ACHN (cell line): ENCODE measurements at regions not wholly inside any gene's neighbourhood (a gene's known extent, or its start where the extent isn't known, plus 50 kb on each side); places are given as distances from the start of the nearest gene placed in this dataset.
"Not testable (repeated sequence)": the region's sequence is repeated elsewhere in the genome, so short reads cannot be mapped to it uniquely, and the experiment has no call there.

Source experiments
- DNase-seq: peaks from one replicate; pipeline ENCODE4 v3.0.0-alpha.2; 2015
- in situ Hi-C: cut with HindIII; loops from 2 replicates; pipeline ENCODE4 v1.10.0; 2017; ENCODE audit warnings: low sequenced_read_pairs, low pct_ligation_motif_present, low pct_unique_long_range_greater_than_20kb

- no peak for DNase-seq
- in situ Hi-C loops, result no loop called here
These were observed 81.8 kb downstream of the CPZ start for GRCh38 chr4:8674311-8674885.

GRCh38 chr4:8673106-8673505 is 80.5 kb downstream of the CPZ start:
- in situ Hi-C loops, result not testable (repeated sequence)

DNA sequence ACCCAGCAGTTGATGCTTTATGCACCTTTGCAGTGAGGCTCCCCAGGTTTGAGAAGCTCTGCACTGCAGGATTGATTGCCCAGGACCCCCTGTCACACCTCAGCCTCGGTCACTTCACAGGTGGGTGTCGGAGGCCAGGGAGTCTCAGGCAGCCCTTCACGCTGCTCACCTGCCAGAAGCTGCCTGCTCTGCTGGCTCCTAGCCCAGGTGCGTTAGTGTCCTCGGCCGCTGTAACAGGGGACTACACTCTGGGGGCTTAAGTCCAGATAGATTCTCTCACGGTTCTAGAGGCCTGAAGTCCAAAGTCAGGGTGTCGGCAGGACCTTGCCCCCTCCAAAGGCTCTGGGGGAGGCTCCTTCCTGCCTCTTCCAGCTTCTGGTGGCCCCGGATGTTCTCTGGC is 79.9 kb downstream of the CPZ start:
- no peak for DNase-seq
- in situ Hi-C loops, result no loop called here

More at GRCh38 chr4:8673106-8673505, 80.5 kb downstream of the CPZ start:
- not testable (repeated sequence) for DNase-seq

DNA sequence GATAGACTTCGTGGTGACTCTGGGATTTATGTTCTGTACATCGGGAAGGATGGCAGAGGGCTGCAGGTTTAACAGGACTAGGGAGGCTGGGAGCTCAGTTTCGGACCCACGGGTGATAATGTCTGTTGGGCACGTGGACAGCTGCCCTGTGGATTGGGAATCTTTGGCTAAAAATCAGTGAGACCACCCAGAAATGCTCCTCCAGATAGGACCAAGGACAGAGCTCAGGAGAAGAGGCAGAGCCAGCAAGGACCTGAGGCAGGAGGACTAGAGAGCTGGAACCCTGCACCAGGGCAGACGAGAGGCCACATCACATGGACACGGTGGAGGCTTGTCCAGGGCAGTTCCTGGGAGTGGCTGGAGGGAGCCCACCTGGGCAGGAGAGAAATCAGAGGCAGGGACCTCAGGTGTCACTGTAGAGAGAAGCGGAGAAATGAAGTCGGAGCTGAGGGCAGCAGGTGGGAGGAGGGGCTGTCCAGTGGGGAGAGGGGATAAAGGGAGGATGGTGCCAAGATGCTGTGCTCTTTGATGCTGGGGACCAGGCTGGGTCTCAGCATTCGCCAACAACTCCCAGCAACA is 79.2 kb downstream of the CPZ start:
- in situ Hi-C loops, result no loop called here
- no peak for DNase-seq
